ENCODE measurements at regions not wholly inside any gene's neighbourhood (a gene's known extent, or its start where the extent isn't known, plus 50 kb on each side); places are given as distances from the start of the nearest gene placed in this dataset.
"Not testable (repeated sequence)": the region's sequence is repeated elsewhere in the genome, so short reads cannot be mapped to it uniquely, and the experiment has no call there.

GRCh38 chr4:100026066-100026465, 76.0 kb upstream of the H2AZ1 start:
- no peaks in the 10 kb centered on the region for H3K4me1 ChIP-seq (ENCODE audit: control insufficient read depth, insufficient read depth, low read length)
- H3K9ac ChIP-seq (ENCODE audit: low read length): no peak overlapping the region
- H3K36me3 ChIP-seq (ENCODE audit: control insufficient read depth, insufficient read depth, low read length, severe bottlenecking): no peaks in the 10 kb centered on the region
- no peak for DNase-seq (ENCODE audit: low read depth)
- no peak overlapping the region for H3K4me3 ChIP-seq (ENCODE audit: low read length)
- no peaks in the 10 kb centered on the region for H3K27me3 ChIP-seq (replicated peaks; ENCODE audit: control insufficient read depth, insufficient read depth, low read length)
- no peaks in the 10 kb centered on the region for H3K9me3 ChIP-seq (ENCODE audit: control insufficient read depth, low read length)

GRCh38 chr4:100023800-100024199, 73.7 kb upstream of the H2AZ1 start:
- Histone ChIP-seq H3K4me3 (ENCODE audit: low read length) (no peak overlapping the region), H3K36me3 (ENCODE audit: control insufficient read depth, insufficient read depth, low read length, severe bottlenecking) (no peaks in the 10 kb centered on the region), H3K9me3 (ENCODE audit: control insufficient read depth, low read length) (peaks cover 4% of the 10 kb centered on the region), H3K9ac (ENCODE audit: low read length) (no peak overlapping the region), H3K27me3 (replicated peaks; ENCODE audit: control insufficient read depth, insufficient read depth, low read length) (no peaks in the 10 kb centered on the region), H3K4me1 (ENCODE audit: control insufficient read depth, insufficient read depth, low read length) (no peaks in the 10 kb centered on the region)
- DNase-seq (ENCODE audit: low read depth): no peak

GRCh38 chr4:100022792-100023222, 72.7 kb upstream of the H2AZ1 start:
- no peak for DNase-seq (ENCODE audit: low read depth)
- Histone ChIP-seq H3K36me3 (ENCODE audit: control insufficient read depth, insufficient read depth, low read length, severe bottlenecking) (no peaks in the 10 kb centered on the region), H3K9me3 (ENCODE audit: control insufficient read depth, low read length) (peaks cover 4% of the 10 kb centered on the region), H3K4me3 (ENCODE audit: low read length) (no peak overlapping the region), H3K9ac (ENCODE audit: low read length) (no peak overlapping the region), H3K27me3 (replicated peaks; ENCODE audit: control insufficient read depth, insufficient read depth, low read length) (no peaks in the 10 kb centered on the region), H3K4me1 (ENCODE audit: control insufficient read depth, insufficient read depth, low read length) (no peaks in the 10 kb centered on the region)

GRCh38 chr4:100019821-100020220, 69.7 kb upstream of the H2AZ1 start:
- Histone ChIP-seq H3K9me3 (ENCODE audit: control insufficient read depth, low read length) (peaks cover 4% of the 10 kb centered on the region), H3K4me3 (ENCODE audit: low read length) (no peak overlapping the region), H3K36me3 (ENCODE audit: control insufficient read depth, insufficient read depth, low read length, severe bottlenecking) (no peaks in the 10 kb centered on the region), H3K27me3 (replicated peaks; ENCODE audit: control insufficient read depth, insufficient read depth, low read length) (no peaks in the 10 kb centered on the region), H3K9ac (ENCODE audit: low read length) (no peak overlapping the region), H3K4me1 (ENCODE audit: control insufficient read depth, insufficient read depth, low read length) (no peaks in the 10 kb centered on the region)
- DNase-seq (ENCODE audit: low read depth): no peak

- no peak for DNase-seq (ENCODE audit: low read depth)
- Histone ChIP-seq H3K36me3 (ENCODE audit: control insufficient read depth, insufficient read depth, low read length, severe bottlenecking) (no peaks in the 10 kb centered on the region), H3K9me3 (ENCODE audit: control insufficient read depth, low read length) (peaks cover 4% of the 10 kb centered on the region), H3K4me3 (ENCODE audit: low read length) (no peak overlapping the region), H3K27me3 (replicated peaks; ENCODE audit: control insufficient read depth, insufficient read depth, low read length) (no peaks in the 10 kb centered on the region), H3K4me1 (ENCODE audit: control insufficient read depth, insufficient read depth, low read length) (no peaks in the 10 kb centered on the region), H3K9ac (ENCODE audit: low read length) (no peak overlapping the region)
Observed at GRCh38 chr4:100017637-100018310, 67.7 kb upstream of the H2AZ1 start.

GRCh38 chr4:100016191-100016590, 66.1 kb upstream of the H2AZ1 start:
- no peaks in the 10 kb centered on the region for H3K36me3 ChIP-seq (ENCODE audit: control insufficient read depth, insufficient read depth, low read length, severe bottlenecking)
- DNase-seq (ENCODE audit: low read depth): peak; percentile 70

GRCh38 chr4:100014616-100015015, 64.5 kb upstream of the H2AZ1 start:
- H3K4me1 ChIP-seq (ENCODE audit: control insufficient read depth, insufficient read depth, low read length): no peaks in the 10 kb centered on the region
- no peaks in the 10 kb centered on the region for H3K27me3 ChIP-seq (replicated peaks; ENCODE audit: control insufficient read depth, insufficient read depth, low read length)
- DNase-seq (ENCODE audit: low read depth): no peak
- H3K9ac ChIP-seq (ENCODE audit: low read length): no peak overlapping the region
- H3K9me3 ChIP-seq (ENCODE audit: control insufficient read depth, low read length): no peaks in the 10 kb centered on the region
- no peaks in the 10 kb centered on the region for H3K36me3 ChIP-seq (ENCODE audit: control insufficient read depth, insufficient read depth, low read length, severe bottlenecking)
- no peak overlapping the region for H3K4me3 ChIP-seq (ENCODE audit: low read length)

More at GRCh38 chr4:100016191-100016590, 66.1 kb upstream of the H2AZ1 start:
- no peaks in the 10 kb centered on the region for H3K4me1 ChIP-seq (ENCODE audit: control insufficient read depth, insufficient read depth, low read length)
- H3K27me3 ChIP-seq (replicated peaks; ENCODE audit: control insufficient read depth, insufficient read depth, low read length): no peaks in the 10 kb centered on the region
- peaks cover 4% of the 10 kb centered on the region for H3K9me3 ChIP-seq (ENCODE audit: control insufficient read depth, low read length)
- no peak overlapping the region for H3K9ac ChIP-seq (ENCODE audit: low read length)
- H3K4me3 ChIP-seq (ENCODE audit: low read length): no peak overlapping the region

- H3K27me3 ChIP-seq (replicated peaks; ENCODE audit: control insufficient read depth, insufficient read depth, low read length): no peaks in the 10 kb centered on the region
- no peak overlapping the region for H3K4me3 ChIP-seq (ENCODE audit: low read length)
- H3K36me3 ChIP-seq (ENCODE audit: control insufficient read depth, insufficient read depth, low read length, severe bottlenecking): no peaks in the 10 kb centered on the region
- H3K9ac ChIP-seq (ENCODE audit: low read length): no peak overlapping the region
- H3K4me1 ChIP-seq (ENCODE audit: control insufficient read depth, insufficient read depth, low read length): peaks cover 9% of the 10 kb centered on the region
- no peaks in the 10 kb centered on the region for H3K9me3 ChIP-seq (ENCODE audit: control insufficient read depth, low read length)
- no peak for DNase-seq (ENCODE audit: low read depth)
Observed at GRCh38 chr4:100009490-100009889, 59.4 kb upstream of the H2AZ1 start.

- no peaks in the 10 kb centered on the region for H3K9me3 ChIP-seq (ENCODE audit: control insufficient read depth, low read length)
- H3K9ac ChIP-seq (ENCODE audit: low read length): no peak overlapping the region
- no peak overlapping the region for H3K4me3 ChIP-seq (ENCODE audit: low read length)
- H3K36me3 ChIP-seq (ENCODE audit: control insufficient read depth, insufficient read depth, low read length, severe bottlenecking): no peaks in the 10 kb centered on the region
- DNase-seq (ENCODE audit: low read depth): peak; percentile 78
- peaks cover 9% of the 10 kb centered on the region for H3K4me1 ChIP-seq (ENCODE audit: control insufficient read depth, insufficient read depth, low read length)
- no peaks in the 10 kb centered on the region for H3K27me3 ChIP-seq (replicated peaks; ENCODE audit: control insufficient read depth, insufficient read depth, low read length)
Observed at GRCh38 chr4:100008048-100008447, 58.0 kb upstream of the H2AZ1 start.

GRCh38 chr4:100006161-100006560, 56.1 kb upstream of the H2AZ1 start:
- not testable (repeated sequence) for H3K9ac ChIP-seq (ENCODE audit: low read length); H3K9me3 ChIP-seq (ENCODE audit: control insufficient read depth, low read length); H3K4me3 ChIP-seq (ENCODE audit: low read length); DNase-seq (ENCODE audit: low read depth); H3K27me3 ChIP-seq (replicated peaks; ENCODE audit: control insufficient read depth, insufficient read depth, low read length); H3K36me3 ChIP-seq (ENCODE audit: control insufficient read depth, insufficient read depth, low read length, severe bottlenecking); H3K4me1 ChIP-seq (ENCODE audit: control insufficient read depth, insufficient read depth, low read length)

All from adipocyte (in vitro differentiated cells).